ENCODE measurements at regions not wholly inside any gene's neighbourhood (a gene's known extent, or its start where the extent isn't known, plus 50 kb on each side); places are given as distances from the start of the nearest gene placed in this dataset.

DNA sequence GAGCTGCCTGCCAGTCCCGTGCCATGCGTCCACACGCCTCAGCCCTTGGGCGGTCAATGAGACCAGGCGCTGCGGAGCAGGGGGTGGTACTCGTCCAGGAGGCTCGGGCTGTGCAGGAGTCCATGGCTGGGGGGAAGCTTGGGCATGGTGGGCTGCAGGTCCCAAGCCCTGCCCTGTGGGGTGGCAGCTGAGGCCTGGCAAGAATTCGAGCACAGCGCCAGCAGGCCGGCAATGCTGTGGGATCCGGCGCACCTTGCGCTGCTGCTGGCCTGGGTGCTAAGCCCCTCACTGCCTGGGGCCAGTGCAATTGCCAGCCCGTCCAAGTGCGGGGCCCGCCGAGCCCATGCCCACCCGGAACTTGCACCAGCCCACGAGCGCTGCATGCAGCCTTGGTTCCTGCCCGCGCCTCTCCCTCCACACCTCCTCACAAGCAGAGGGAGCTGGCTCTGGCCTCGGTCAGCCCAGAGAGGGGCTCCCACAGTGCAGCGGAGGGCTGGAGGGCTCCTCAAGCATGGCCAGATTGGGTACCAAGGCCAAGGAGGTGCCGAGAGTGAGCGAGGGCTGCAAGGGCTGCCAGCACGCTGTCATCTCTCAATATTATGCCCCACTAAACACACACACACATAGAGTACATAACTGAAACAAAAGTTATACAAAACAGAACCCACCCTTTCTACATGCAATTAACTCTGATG is 307.7 kb downstream of the LMO4 start:
- no peak for DNase-seq

DNA sequence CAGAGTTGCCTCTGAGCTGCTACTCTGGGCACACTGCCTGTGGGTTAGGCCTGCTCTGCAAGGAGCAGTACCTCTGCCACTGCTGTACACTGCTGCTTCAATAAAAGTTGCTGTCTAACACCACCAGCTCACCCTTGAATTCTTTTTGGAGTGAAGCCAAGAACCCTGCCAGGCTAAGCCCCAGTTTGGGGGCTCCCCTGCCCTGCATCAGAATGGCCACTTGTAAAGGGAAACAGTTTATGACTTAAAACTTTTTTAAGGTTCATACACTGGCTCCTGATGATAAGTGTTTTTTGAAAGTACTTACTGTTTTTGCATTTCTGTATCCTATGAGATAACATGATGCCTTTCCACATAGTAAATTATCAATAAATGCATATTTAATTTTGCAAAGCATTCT is 310.0 kb downstream of the LMO4 start:
- no peak for DNase-seq

DNA sequence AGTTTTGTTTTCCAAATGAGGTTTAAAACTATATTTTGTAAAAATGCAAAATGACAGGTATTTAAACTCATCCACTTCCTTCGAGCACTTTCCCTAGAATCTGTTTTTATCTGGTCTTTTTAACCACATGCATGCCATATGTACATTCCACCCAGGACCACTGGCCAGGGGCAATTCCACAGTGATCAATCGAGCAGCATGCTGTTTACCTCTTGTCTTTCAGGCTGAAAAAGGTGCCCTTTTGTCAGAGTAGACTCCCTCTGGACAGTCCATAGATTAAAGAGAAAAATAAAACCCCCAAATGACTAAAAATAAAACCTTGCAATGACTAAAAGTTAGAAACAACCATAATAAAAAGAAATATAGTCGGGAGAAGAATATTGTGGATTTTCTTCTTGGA is 313.3 kb downstream of the LMO4 start:
- no peak for DNase-seq

DNA sequence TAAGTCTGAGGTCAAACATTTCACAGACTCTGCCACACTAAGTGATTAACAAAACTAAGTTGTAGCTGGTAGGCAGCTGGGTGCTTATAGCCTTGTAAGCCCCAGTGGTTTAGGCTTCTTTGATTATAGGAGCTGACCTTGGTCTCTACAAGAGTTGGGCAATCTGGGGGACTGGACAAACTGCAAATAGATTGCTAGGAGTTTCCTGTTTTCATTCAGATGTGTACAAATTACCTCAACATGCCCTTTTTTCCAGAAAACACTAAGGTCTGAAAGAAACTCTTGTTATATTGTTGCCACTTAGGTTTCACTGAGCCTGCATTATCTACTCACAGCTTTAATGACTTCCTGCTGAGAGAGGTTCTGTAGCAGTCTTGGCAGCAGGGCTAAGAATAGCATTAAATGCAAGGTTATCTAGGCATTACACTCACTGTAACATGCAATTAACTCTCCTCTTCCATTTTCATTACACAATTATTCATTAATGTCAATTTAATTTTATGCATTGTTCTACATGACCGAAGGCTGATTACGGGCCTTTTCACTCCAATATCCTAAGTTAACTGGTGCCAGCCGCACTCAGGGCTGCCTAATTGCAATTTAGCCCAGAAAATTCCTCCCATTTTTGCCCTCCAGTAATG is 314.0 kb downstream of the LMO4 start:
- peak; percentile 61 for DNase-seq

DNA sequence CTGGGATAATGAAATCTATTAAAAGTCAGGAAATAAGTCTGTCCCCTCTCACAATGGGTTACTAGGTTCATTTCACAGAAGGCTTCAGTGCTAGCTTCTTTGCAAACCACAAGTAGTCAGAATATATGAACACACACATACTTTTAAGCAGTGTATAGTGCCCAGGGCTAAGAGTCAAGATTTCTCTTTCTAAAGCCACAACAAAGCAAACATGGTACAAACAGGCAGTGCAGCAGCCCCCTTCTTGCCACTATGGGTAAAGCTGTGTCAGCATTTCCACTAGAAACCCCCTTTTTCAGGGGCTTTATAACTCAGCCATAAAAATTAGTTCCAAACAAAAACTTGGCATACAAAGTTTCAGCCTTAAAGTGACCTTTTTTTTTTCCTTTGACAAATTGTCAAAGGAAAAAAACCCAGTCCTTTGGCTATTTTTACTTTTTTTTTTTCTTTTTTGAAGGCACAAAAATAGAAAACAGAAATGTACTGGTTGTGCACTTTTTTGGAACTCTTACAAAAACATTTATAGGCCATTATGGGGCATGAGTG is 315.4 kb downstream of the LMO4 start:
- DNase-seq: no peak

DNA sequence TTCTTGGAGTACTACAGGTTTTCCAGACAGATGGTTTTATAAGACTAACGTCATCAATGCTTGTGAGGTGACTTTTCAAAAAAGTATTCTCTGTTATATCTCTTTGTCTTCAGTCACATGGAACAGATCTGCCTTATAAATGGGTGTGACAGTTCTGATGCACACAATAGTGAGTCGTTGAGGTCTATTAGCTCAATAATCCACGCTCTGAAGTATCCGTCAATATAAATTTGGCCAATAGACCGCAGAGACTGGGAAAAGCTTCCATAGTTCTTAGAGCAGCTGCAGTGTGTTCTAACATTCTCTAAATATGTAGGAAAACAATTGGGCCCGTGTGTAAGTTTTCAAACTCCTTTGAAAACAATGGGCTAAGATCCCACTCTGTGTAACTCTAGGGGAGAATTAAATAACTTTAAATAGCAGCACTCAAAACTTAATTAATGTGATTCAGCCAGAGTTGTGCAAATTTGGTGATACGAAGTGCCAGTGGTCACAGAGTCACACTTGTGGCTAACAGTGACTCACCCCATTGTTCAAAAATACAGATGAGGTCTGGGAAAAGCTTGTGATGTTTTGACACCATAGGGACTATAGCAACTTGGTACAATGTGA is 316.0 kb downstream of the LMO4 start:
- peak; percentile 19 for DNase-seq

DNA sequence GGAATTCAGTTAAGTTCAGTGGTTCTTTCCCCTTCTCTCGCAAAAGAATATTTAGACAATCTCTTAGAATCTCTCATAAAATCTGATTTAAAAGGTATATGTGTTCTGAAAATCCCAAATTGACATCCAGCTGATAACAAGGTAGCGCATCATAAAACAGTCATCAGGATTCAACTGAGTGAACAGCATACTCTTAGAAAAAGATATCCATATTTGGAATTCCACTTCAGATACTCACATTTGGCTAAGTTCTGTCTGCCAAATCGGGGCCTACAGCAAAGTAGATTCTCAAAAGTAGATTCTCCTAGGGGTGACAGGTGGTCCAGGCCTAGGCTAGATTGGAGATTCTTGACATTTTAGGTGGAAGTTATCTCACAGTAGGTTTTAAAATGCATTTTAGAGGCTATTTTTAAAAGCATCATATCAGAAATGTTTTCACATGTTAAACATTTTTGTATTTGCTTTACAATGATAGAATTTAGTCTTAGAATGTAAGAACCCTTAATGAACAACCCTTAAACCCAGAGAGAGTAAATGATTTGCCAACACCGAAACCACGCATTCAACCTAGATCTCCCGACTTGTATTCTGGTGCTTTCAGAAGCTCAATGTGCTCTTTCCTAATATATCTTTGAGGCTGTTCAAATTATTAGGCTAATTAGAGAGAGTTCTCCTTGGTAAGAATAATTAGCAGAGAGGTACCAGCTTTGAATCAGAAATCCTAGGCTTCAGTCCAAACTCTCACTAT is 318.9 kb downstream of the LMO4 start:
- DNase-seq: no peak

DNA sequence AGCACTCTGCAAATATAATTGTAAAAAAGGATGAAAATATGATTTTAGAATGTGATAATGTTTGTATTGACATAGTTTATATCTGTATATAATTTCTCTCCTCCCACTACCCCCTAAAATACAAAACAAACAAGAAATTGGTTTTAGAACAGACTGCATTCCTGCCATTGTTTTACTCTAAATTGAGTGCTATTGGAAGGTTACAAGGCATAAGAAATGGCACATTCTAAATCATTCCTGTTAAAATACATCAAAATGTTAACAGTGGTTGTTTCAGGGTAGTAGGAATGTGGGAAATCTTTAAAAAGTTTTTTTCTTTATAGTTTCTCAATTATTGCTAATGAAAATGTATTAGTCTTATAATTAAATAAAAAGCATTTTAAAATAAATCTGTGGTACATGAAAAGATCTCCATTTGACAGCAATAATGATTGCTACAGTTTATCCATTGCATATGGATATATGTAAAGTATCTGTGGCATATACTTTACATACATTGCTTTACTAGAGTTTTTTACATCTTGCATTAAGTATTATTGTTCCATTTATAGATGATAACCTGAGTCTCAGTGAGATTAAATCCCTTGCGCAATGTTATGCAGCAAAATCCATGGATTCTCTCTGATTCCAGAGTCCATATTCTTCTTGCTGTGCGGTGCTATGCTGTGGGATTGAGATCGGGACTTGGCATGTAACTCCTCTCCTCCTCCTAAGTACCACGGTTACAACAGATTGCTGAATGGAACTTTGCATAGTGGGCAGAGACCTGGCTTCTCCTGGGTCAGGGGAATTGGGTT is 319.8 kb downstream of the LMO4 start:
- DNase-seq: no peak

DNA sequence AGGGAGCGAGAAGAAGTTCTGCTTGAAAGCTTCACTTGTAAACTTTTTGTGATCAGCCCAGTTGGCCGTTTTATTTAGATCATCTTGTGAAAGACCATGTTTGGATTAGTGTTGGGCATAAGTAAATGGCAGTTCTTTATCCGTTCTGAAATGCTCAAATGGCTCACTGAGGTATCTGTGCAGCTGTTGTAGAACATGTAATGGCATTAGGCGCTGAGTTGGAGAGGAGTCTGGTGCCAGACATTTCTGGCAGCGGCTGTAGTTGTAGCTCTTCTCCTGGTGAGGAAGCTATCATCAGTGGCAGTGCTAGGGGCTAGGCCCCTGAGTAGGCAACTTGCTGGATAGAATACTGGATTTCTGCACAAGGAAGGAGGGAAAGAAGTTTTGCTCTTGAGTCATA is 321.6 kb downstream of the LMO4 start:
- DNase-seq: no peak

DNA sequence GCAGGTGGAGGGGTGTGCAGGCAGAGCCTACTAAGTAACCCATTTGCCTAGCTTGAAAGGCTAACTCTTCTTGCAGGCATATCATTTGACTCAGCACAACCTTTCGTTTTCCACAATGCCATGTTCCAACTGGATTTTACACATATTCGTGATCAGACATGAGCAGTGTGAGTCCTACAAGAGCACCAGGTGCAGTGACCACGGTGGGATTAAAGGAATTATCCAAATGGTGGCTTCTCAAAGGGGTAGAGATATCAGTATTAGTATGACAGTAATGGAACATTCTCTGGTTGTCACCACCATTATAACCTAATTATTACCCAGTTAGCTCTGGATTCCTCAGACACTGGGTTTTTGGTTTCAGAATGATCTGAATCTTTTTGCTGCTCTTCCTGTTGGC is 323.5 kb downstream of the LMO4 start:
- no peak for DNase-seq

DNA sequence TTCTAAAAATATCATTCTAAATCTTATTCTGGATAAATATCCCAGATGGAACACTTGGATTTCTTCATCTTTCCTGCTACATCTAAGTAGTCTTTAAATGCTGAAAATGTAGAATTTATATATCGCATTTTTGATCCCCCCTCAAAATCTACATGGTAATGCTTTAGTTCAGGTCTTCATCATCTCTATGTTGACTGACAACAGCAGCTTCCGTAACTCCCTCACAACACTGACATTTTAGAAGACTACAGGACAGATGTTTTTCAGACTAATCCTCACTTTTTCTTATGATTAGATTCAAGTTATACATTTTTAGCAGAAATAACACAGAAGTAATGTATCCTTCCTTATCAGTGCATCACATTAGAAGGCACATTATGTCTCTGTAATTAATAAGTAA is 336.5 kb downstream of the LMO4 start:
- no peak for DNase-seq

DNA sequence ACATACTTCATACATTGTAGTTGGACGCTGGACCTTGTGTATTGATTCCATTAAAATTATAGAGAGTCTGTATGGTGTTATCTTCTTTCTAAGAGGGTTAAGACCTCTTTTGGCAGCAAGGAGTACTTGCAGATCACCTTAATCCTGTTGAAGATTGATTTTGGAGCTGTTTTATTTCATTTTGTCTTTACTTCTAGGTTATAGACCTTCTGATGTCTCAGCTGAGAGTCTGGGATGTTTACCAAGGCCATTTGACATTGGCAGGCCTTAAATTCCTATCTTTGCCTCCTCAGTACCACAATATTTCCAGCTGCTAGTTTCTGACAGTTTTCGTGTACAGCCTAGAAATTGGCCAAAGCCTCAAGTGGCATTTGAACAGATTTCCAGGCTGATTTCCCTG is 338.0 kb downstream of the LMO4 start:
- DNase-seq: no peak

DNA sequence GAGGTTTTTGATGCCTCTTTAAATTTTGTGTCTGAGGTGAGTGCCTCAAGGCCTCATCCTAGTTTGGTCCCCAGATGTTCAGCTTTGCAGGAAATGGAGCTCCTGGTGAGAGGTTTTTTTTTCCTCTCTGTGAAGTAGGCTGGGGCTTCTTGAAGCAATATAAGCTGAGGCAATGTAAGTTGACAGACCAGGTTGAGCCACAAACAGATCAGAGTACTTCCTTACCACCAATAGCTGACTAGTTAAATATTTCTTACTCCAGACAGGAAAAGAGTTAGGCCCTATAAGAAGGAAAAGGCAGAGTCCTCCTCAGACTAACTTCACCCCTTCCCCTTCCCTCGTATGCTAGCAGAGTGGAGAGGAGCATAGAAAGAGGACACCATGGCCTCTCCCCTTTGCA is 341.0 kb downstream of the LMO4 start:
- DNase-seq: no peak

DNA sequence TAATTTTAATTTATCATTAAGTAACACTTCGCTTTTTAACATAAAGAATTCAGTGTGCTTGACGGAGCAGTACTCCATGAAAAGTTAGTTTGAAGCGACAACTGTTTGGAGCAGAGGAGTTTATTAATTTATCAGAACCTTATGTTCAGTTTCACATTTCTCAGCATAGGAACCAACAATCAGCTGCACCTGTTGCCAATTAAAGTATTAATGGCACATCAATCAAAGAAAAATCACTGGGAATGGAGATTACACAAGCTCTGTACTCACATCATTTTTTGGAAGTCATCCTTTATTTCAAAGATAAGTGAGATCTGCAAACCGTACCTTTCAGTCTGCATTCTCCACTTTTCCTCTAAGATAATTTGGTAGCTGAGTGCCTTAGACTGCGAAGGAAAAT is 344.6 kb downstream of the LMO4 start:
- no peak for DNase-seq

DNA sequence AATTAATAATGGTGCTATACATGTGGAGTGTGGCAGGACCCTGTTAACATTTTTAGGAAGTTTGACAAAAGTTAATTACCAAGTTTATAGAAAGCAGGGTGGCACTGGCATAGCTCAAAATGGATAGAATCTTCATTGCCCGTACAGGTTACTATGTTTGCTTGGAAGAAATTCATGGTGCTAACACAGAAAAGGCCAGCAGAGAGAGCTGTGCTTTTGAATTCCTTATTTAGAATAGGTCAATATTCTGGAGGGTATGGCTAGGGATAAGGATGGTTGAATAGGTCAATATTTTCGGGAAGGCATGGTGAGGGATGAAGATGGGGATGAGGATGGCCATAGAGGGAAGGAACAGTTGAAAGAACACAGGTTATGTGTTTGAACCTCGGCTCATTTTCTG is 345.1 kb downstream of the LMO4 start:
- no peak for DNase-seq

DNA sequence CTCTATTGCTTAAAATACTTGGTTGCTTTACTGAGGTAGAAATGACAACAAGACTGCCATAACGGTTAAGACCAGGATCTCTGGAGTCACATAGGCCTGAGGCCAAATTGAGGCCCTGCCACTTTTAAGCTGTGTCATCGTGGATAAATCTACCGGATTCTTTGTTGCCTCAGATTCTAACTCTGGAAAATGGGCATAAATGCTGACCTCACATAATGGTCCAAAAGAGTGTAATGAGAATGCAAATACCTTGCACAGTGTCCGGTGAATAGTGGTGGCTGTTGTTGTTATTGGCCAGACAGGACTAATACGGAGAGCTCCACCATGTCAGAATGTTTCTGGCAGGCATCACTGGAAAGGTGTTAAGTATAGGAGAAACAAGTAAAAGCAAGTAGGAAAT is 346.1 kb downstream of the LMO4 start:
- DNase-seq: no peak

DNA sequence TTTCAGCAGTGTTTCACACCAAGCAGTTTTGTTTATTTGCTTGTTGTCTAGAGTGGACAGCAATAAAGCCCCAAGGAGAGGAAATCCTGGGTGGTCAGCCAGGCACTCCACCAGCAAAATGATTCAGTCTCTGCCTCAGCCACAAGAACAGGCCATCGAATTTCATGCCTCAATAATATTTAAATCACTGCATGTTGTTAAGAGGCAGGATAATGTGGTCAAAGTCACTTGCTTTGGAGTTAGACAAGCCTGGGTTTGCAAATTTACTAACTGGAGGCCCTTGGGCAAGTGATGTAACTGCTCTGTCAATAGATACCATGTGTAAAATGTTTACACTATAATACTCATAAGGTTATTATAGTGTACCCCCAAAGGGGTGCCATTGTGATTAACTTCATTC is 349.6 kb downstream of the LMO4 start:
- DNase-seq: no peak

DNA sequence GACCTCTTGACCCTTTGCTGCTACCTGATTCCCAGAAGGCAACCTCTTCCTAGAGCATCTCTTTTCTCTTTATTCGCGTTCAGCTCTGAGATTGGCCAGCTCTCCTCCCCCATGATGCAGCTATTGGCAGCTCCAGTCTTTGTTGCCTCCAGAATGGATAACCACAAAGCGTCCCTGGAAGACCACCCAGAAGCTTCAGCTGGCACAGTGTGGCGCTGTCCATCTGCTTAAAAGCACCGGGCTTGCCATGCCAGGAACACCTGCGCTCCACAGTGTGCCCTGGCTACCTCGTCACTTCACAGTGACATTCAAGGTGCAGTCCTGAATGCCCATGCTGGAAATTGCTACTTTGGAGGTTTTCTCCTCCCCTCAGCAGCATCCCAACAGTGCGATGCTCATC is 353.9 kb downstream of the LMO4 start:
- no peak for DNase-seq

DNA sequence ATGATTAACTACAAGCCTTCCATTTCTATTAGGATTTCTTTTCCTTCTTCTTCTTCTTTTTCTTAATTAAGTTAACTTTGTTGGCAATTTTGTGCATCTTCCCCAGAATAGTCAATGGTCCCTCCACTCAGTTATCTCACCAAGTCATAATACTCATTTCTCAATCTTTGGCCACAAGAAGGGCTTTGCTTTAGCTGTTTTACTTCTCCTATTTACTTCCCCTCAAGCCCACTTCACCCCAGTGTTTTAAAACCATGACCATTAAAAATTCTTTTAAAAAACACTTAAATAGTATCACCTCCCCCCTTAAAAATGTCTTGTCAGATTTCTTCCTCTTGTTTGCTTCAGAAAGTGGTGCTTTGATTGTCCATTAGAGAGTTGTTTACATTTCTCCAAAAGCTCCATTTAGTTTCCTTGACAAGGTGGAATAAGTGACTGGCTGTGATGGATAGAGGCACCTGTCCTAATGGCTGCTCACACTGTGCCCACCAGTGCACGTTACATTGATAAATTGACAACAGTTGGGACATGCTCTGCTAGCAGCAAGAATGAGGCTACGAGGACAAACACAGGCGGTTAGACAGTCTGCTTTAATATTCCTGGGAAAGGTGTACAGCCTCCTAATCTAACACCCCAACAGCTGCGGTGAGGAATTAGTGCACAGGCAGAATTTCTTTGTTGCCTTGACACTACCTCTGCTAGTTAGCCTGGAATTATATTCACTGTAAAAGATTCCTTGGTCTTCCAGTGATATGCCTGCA is 354.7 kb downstream of the LMO4 start:
- peak; percentile 37 for DNase-seq

DNA sequence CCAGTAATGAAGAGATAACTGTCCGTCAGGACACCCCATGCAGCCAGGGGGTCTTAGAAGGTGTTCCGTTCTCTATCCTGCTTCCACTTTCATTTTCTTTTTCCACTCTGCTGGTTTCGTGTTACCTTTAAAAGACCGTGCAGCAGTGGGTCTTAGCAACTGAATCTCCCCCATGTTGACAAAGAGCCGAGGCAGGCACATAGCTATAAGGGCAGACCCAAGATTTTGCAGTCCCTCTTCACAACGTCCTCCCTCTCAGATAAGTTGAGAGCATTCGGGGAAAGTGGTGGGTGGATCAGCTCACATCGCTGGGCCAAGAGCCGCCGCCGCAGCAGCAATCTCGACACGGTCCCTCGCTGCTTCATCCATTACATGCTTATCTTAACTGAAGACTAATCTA is 355.5 kb downstream of the LMO4 start:
- DNase-seq: peak; percentile 39

DNA sequence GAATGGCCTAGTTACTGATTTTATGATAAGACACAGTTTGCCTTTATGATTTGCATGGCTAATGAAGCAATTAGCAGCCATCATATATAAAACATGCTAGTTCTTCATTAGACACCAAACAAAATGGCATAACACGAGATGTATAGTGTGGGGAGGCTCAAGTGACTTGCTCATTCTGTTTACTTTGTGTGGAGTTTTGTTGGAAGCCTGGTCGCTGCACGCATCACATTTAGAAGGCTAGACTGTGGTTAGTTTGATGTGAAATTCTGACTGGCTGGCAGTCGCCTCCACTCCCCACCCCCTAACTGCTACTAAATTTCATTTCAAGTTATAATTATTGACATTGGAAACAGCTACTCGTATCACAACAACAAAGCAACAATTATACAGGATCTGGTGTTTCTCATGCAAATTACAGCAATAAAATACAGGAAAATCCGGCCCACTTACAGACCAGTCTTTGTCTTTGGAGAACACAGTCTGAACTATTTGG is 356.1 kb downstream of the LMO4 start:
- DNase-seq: peak; percentile 25

Data from DMS153 (cell line).